ENCODE measurements at regions not wholly inside any gene's neighbourhood (a gene's known extent, or its start where the extent isn't known, plus 50 kb on each side); places are given as distances from the start of the nearest gene placed in this dataset.
"Not testable (repeated sequence)": the region's sequence is repeated elsewhere in the genome, so short reads cannot be mapped to it uniquely, and the experiment has no call there.

DNA sequence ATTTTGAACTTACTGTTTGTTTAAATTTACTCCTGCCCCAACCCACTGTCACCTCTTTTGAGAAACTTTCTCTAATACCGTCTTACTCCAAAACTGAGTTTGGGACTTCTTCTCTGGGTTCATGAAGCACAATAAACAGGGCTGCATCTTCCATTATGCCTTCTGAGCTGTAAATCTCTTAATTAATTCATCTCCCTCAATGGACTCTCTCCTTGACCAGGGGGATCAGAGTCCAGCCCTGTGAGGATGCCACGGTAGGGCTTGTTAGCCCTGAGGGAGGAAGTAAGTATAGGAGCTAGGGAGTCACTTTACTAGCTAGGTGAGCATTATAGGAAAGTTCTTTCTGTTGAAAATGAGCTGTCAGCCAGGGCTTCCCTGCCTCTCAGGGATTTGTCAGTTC lies 299.3 kb upstream of the SATB1 start:
- TF ChIP-seq GATA1 (IDR thresholded peaks at IDR 0.05; ENCODE audit: low read depth, low read length) (no peak), POLR2A (IDR thresholded peaks at IDR 0.05; ENCODE audit: low read length) (no peak)
- DNase-seq: no peak

DNA sequence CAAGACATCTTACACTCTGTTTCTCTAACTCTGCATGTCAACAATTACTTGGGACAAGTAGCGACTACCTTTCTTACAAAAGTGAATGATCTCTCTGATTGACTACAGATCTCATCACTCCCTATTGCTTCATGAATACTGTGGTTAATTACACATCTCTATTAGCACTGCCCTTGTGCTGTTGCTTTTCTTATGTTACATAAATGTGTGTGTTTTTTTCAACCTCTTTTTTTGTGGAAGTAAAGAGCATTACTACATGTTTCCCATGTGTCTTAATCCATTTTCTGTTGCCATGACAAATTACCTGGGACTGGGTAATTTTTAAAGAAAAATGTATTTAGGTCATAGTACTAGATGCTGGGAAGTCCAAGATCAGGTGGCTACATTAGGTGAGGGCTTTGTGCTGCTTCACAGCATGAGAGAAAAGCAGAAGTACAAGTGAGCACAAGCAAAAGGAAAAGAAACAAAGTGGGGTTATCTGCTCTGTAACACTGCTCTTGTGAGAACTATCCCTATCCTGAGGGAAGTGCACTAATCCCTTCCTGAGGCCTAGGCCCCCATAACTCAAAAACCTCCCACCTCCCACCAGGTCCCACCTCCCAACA lies 298.2 kb upstream of the SATB1 start:
- TF ChIP-seq POLR2A (IDR thresholded peaks at IDR 0.05; ENCODE audit: low read length) (no peak), GATA1 (IDR thresholded peaks at IDR 0.05; ENCODE audit: low read depth, low read length) (no peak)
- no peak for DNase-seq

DNA sequence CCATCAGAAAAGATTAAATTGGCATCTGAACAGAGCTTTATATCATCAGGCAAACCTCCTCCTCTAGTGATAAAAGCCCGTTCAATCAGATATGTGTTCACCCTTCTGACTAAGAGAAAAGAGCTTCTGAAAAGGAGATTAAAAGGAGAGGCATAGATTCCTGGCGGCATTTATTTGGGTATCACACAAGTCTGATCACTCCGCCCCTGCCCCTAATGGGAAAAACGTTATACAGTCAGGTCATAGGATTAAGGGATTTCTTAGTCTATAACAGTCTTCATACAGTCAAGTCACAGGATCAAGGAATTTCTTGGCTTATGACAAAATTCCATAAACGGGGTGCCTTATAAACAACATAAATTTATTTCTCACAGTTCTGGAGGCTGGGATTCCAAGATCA lies 295.4 kb upstream of the SATB1 start:
- TF ChIP-seq GATA1 (IDR thresholded peaks at IDR 0.05; ENCODE audit: low read depth, low read length): no peak
- TF ChIP-seq POLR2A (IDR thresholded peaks at IDR 0.05; ENCODE audit: low read length): no peak
- DNase-seq: no peak

DNA sequence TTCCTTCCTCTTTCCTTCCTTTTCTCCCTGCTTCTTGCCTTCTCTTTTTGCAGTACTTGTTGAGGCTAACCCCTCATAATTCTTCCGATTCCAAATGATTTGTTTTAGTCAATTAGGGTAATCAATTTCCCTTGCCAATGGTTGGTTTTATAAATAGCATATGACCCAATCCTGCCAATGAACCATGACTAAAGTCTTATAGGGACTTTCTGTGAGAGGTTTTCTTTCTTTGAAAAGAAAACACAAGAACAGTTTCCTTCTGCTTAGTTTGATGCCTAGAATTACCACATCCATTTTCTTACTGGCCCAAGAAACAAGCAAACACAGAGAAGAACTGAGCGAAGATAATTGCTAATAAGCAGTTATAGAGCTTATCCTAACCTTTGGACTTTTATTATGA lies 292.5 kb upstream of the SATB1 start:
- DNase-seq: no peak
- no peak for TF ChIP-seq POLR2A (IDR thresholded peaks at IDR 0.05; ENCODE audit: low read length)
- TF ChIP-seq GATA1 (IDR thresholded peaks at IDR 0.05; ENCODE audit: low read depth, low read length): no peak

DNA sequence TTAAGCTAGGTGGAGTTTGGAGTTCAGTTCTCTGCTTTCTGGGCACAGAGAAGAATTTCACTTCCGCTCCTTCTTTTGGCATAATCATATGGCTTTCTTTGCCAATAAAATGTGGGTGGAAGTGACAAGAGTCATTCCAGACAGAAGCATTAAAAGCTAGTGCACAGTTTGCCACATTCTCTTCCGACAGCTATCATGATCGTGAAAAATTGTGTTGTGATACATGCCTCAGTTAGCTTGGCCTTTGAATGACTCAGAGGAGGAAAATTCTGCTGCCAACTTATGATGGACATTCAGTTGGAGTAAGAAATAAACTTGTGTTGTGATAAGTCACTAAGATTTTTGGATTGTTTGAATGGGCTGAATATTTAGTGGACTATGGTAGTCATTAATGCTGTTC lies 291.7 kb upstream of the SATB1 start:
- no peak for TF ChIP-seq GATA1 (IDR thresholded peaks at IDR 0.05; ENCODE audit: low read depth, low read length)
- no peak for TF ChIP-seq POLR2A (IDR thresholded peaks at IDR 0.05; ENCODE audit: low read length)
- no peak for DNase-seq

DNA sequence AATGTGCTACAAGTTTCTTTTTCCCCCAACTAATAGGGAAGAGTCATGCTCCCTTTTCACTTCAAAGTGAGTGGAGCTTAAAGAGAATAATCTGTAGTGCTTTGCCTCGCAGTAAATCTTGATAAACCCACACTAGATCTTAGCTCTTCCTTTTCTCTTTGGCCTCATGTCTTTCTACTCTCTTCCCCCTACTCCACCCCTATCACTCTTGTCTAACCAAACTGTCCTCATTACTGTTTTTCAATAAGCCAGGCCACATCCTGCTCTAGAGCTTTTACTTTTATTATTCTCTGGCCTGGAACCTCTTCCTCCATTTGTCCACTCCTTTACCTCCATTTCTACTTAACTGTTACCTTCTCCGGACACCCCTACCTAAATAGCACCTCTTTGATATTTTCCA lies 291.0 kb upstream of the SATB1 start:
- DNase-seq: no peak
- TF ChIP-seq POLR2A (IDR thresholded peaks at IDR 0.05; ENCODE audit: low read length): no peak

DNA sequence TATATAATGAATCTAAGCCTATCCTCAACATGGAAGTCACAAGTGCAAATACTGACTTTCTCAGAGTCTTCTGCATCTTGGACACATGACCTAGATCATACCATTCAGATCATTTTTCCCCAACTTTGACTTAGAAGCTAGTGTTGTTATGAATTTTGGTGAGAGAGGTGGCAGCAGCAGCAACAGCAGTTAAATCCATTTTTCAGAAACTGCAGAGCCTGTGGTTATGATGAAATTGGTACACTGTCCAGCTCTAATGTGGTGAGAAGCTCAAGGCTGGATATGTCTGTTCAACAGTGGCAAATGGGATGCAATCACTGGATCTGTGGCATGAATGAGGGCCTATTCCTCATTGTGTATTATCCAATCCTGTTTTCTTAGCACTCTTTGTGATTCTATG lies 290.1 kb upstream of the SATB1 start:
- TF ChIP-seq GATA1 (IDR thresholded peaks at IDR 0.05; ENCODE audit: low read depth, low read length) (no peak), POLR2A (IDR thresholded peaks at IDR 0.05; ENCODE audit: low read length) (no peak)
- no peak for DNase-seq

DNA sequence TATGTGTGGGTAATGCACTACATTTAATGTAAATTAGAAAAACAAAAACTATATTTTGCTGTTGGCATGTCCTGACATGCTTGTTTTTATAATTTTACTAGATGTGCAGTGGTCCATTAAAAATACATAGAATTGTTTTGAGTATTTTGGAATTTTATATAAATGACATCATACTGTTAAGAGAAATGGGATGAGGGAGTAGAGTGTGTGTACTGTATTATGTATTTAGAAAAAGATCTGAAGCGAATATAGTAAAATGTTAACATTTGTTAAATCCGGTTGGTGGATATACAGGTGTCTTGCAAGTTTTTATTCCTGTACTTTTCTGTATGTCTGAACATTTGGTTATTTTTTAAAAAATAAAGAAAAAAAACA lies 288.4 kb upstream of the SATB1 start:
- no peak for DNase-seq
- TF ChIP-seq GATA1 (IDR thresholded peaks at IDR 0.05; ENCODE audit: low read depth, low read length): no peak
- no peak for TF ChIP-seq POLR2A (IDR thresholded peaks at IDR 0.05; ENCODE audit: low read length)

DNA sequence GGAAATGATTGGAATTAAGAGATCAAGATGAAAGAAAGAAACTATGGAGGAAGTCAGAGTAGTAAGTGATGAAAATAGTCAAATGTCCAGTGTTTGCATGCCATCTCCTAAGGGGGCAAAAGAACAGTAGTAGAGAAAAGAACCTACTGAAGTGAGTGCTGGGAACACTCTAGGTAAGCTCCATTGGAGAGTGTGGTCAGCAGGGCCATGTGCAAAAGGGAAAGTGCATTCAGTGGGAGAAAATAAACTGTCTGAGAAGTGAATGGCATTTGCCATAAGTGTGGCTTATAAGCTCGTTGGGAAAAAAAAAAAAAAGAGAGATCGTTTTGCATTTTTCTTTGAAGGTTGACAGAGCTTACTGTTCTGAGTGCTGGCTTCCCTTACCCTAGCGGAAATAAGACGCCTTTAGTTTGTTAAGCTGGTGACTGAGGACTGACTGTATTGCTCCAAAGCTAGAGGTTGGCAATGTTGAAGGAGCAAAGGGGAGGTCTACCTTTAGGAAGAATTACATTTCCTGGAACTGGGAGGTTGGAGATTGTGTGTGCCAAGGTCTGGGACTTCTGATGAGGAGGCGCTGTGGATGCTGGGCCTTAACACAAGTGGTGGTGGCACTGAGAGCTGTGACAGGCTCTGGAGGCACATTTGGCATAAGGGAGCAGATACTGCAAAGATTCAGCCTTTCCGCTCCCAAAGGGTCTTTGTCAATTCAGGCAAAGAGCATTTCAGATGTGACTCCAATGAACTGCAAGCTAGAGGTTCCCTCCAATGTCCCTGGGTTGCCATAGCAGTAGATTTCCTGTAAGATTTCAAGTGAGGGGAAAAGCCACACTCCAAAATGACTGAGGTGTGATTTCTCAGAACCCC lies 287.8 kb upstream of the SATB1 start:
- TF ChIP-seq POLR2A (IDR thresholded peaks at IDR 0.05; ENCODE audit: low read length) (no peak), GATA1 (IDR thresholded peaks at IDR 0.05; ENCODE audit: low read depth, low read length) (no peak)
- DNase-seq: no peak

DNA sequence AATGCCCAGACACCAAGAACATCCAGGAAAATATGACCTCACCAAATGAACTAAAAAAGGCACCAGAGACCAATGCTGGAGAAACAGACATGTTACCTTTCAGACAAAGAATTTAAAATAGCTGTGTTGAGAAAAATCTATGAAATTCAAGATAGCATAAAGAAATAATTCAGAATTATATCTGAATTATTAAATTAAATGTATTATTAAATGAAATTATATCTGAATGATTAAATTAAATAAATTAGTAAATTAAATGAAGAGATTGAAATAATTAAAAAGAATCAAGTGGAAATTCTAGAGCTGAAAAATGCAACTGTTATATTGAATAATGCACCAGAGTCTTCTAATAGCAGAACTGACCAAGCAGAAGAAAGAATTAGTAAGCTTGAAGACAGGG lies 279.2 kb upstream of the SATB1 start:
- no peak for DNase-seq
- TF ChIP-seq GATA1 (IDR thresholded peaks at IDR 0.05; ENCODE audit: low read depth, low read length) (no peak), POLR2A (IDR thresholded peaks at IDR 0.05; ENCODE audit: low read length) (no peak)

DNA sequence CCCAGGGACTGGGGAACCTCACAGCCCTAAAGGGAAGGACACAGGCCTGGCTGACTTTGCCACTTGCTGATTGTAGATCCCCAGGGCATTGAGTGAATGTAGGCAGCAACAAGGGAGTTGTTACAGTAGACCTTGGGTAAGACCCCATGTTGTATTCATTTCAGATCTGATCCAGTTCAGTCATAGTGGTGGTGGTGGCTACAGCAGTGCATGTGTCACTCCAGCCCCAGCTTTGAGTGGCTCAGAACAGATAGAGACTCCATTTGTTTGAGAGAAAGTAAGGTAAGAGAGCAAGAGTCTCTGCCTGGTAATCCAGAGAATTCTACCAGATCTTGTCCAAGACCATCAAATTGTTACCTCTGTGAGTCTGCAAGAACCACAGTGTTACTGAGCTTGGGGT lies 278.7 kb upstream of the SATB1 start:
- TF ChIP-seq POLR2A (IDR thresholded peaks at IDR 0.05; ENCODE audit: low read length) (no peak), GATA1 (IDR thresholded peaks at IDR 0.05; ENCODE audit: low read depth, low read length) (no peak)
- DNase-seq: no peak

DNA sequence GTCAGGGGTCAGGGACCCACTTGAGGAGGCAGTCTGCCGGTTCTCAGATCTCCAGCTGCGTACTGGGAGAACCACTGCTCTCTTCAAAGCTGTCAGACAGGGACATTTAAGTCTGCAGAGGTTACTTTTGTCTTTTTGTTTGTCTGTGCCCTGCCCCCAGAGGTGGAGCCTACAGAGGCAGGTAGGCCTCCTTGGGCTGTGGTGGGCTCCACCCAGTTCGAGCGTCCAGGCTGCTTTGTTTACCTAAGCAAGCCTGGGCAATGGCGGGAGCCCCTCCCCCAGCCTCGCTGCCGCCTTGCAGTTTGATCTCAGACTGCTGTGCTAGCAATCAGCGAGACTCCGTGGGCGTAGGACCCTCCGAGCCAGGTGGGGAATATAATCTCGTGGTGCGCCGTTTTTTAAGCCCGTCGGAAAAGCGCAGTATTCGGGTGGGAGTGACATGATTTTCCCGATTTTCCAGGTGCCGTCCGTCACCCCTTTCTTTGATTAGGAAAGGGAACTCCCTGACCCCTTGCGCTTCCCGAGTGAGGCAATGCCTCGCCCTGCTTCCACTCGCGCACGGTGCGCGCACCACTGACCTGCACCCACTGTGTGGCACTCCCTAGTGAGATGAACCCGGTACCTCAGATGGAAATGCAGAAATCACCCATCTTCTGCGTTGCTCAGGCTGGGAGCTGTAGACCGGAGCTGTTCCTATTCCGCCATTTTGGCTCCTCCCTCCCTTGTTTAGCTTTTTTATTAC lies 268.6 kb upstream of the SATB1 start:
- not testable (repeated sequence) for DNase-seq

DNA sequence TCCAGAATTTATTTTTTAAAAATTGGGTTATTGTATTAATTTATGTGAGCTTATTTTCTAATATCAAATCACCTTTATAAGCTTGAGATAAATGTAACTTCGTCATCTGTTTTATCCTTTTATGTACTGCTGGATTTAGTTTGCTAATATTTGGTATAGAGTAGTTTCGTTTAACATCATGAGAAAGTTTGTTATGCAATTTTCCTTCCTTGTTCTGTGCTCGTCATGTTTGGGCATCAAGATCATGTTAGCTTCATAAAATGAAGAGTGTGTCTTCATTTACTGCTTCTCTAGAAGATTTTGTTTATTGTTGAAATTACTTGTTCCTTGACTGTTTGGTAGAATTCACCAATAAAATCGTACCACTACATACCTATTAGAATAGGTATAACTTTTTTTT lies 262.1 kb upstream of the SATB1 start:
- TF ChIP-seq GATA1 (IDR thresholded peaks at IDR 0.05; ENCODE audit: low read depth, low read length) (no peak), POLR2A (IDR thresholded peaks at IDR 0.05; ENCODE audit: low read length) (no peak)
- no peak for DNase-seq

DNA sequence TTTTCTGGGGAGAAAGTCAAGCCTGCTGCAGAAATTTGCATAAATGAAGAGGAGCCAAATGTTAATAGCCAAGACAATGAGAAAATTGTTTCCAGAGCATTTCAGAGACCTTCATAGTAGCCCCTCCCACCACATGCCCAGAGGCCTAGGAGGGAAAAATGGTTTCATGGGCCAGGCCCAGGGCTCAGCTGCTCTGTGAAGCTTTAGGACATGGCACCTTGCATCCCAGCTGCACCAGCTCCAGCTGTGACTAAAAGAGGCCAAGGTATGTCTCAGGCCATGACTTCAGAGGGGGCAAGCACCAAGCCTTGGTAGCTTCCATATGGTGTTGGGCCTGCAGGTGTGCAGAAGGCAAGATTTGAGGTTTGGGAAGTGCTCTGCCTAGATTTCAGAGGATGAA lies 258.8 kb upstream of the SATB1 start:
- TF ChIP-seq GATA1 (IDR thresholded peaks at IDR 0.05; ENCODE audit: low read depth, low read length) (no peak), POLR2A (IDR thresholded peaks at IDR 0.05; ENCODE audit: low read length) (no peak)
- DNase-seq: no peak

All from erythroblast (primary cell).